GM23248 (cell line): ENCODE measurements at regions not wholly inside any gene's neighbourhood (a gene's known extent, or its start where the extent isn't known, plus 50 kb on each side); places are given as distances from the start of the nearest gene placed in this dataset.
"Not testable (repeated sequence)": the region's sequence is repeated elsewhere in the genome, so short reads cannot be mapped to it uniquely, and the experiment has no call there.

ENCODE experiments used
- DNase-seq: peaks from one replicate; pipeline ENCODE4 v3.0.0-alpha.2; 2015
- H2AFZ ChIP-seq: fragments of 200-600 bp; sonication (generic); 2 replicates; pipeline ENCODE4 v1.6.1; 2016; ENCODE audit warnings: antibody characterized with exemption
- H3F3A ChIP-seq: fragments of 200-600 bp; sonication (generic); 2 replicates; pipeline ENCODE4 v1.6.1; 2016; ENCODE audit warnings: mild to moderate bottlenecking, antibody characterized with exemption, mixed run types; ENCODE audit not compliant: insufficient read depth
- H3K27ac ChIP-seq: fragments of 200-600 bp; sonication (generic); 2 replicates; pipeline ENCODE4 v1.5.1; 2016; ENCODE audit warnings: mild to moderate bottlenecking
- H3K27me3 ChIP-seq: fragments of 200-600 bp; sonication (generic); replicated peaks from 2 replicates; pipeline ENCODE4 v1.6.1; 2016; ENCODE audit warnings: mild to moderate bottlenecking; ENCODE audit not compliant: insufficient read depth
- H3K36me3 ChIP-seq: fragments of 200-600 bp; sonication (generic); 2 replicates; pipeline ENCODE4 v1.6.1; 2016; ENCODE audit warnings: low read depth, mild to moderate bottlenecking
- H3K4me1 ChIP-seq: fragments of 200-600 bp; sonication (generic); 2 replicates; pipeline ENCODE4 v1.6.1; 2016; ENCODE audit warnings: mild to moderate bottlenecking; ENCODE audit not compliant: insufficient read depth
- H3K4me2 ChIP-seq: fragments of 200-600 bp; sonication (generic); one replicate; pipeline ENCODE4 v1.6.1; 2016; ENCODE audit warnings: mild to moderate bottlenecking; ENCODE audit not compliant: unreplicated experiment
- H3K4me3 ChIP-seq: fragments of 200-600 bp; sonication (generic); 2 replicates; pipeline ENCODE4 v1.5.1; 2016; ENCODE audit warnings: mild to moderate bottlenecking
- H3K79me2 ChIP-seq: fragments of 200-600 bp; sonication (generic); 2 replicates; pipeline ENCODE4 v1.6.1; 2016; ENCODE audit warnings: mild to moderate bottlenecking; ENCODE audit not compliant: insufficient read depth
- H3K9ac ChIP-seq: fragments of 200-600 bp; sonication (generic); 2 replicates; pipeline ENCODE4 v1.6.1; 2016; ENCODE audit warnings: mild to moderate bottlenecking
- H3K9me2 ChIP-seq: fragments of 200-600 bp; sonication (generic); 2 replicates; pipeline ENCODE4 v1.6.1; 2016; ENCODE audit warnings: mixed run types, mild to moderate bottlenecking, moderate library complexity; ENCODE audit not compliant: insufficient read depth
- H3K9me3 ChIP-seq: fragments of 200-600 bp; sonication (generic); one replicate; pipeline ENCODE4 v1.6.1; 2017; ENCODE audit warnings: low read depth
- H4K20me1 ChIP-seq: fragments of 200-600 bp; sonication (generic); 2 replicates; pipeline ENCODE4 v1.6.0; 2016; ENCODE audit not compliant: insufficient read depth
- EZH2 ChIP-seq: fragments of 200-600 bp; sonication (generic); IDR thresholded peaks from 2 replicates; pipeline ENCODE4 v1.6.1; 2018; ENCODE audit warnings: antibody characterized with exemption, mild to moderate bottlenecking; ENCODE audit not compliant: insufficient read depth, poor library complexity, severe bottlenecking
- EZH2phosphoT487 ChIP-seq: fragments of 200-600 bp; sonication (generic); IDR thresholded peaks from 2 replicates; pipeline ENCODE4 v1.6.1; 2018; ENCODE audit warnings: antibody characterized with exemption, moderate library complexity, mild to moderate bottlenecking, low read depth; ENCODE audit not compliant: insufficient read depth
- WGBS, 2 experiments: methylation state at CpG; one replicate each; pipeline ENCODE4 v1.1.6; 2015 to 2017; ENCODE audit warnings: low lambda C conversion rate in 2 of 2, low coverage in 1 of 2; ENCODE audit errors: missing lambda C conversion rate in 2 of 2; 5-methylcytosine and 5-hydroxymethylcytosine counted together
- in situ Hi-C: fragments of 300-500 bp; cut with MboI; formaldehyde crosslinking; loops from 2 replicates; pipeline ENCODE4 v1.15.0; 2020

- H3K4me3 ChIP-seq: no peak overlapping the region
- H3F3A ChIP-seq: no peaks in the 10 kb centered on the region
- H3K79me2 ChIP-seq: no peaks in the 10 kb centered on the region
- no peaks in the 10 kb centered on the region for H3K4me1 ChIP-seq
- 71 to 78% methylated on average over 4 of the region's 4 CpGs for WGBS, 2 experiments
- H3K9ac ChIP-seq: no peak overlapping the region
- no peaks in the 10 kb centered on the region for H3K9me3 ChIP-seq
- DNase-seq: no peak
- no peaks in the 10 kb centered on the region for H3K27me3 ChIP-seq
- H3K4me2 ChIP-seq: no peak overlapping the region
- H3K9me2 ChIP-seq: no peaks in the 10 kb centered on the region
- no peak overlapping the region for H3K27ac ChIP-seq
- no peak for TF ChIP-seq EZH2
- no peak for TF ChIP-seq EZH2phosphoT487
- H3K36me3 ChIP-seq: no peaks in the 10 kb centered on the region
- H2AFZ ChIP-seq: no peak overlapping the region
- no peaks in the 10 kb centered on the region for H4K20me1 ChIP-seq
- in situ Hi-C loops: no loop called here
Measured at GRCh38 chr2:47728551-47728950, 54.4 kb upstream of the MSH6 start.

- H2AFZ ChIP-seq: no peak overlapping the region
- H3K4me3 ChIP-seq: no peak overlapping the region
- no peak overlapping the region for H3K4me2 ChIP-seq
- 52 to 59% methylated on average over 3 of the region's 3 CpGs for WGBS, 2 experiments
- H3K27me3 ChIP-seq: no peaks in the 10 kb centered on the region
- in situ Hi-C loops: no loop called here
- no peak overlapping the region for H3K9ac ChIP-seq
- H4K20me1 ChIP-seq: no peaks in the 10 kb centered on the region
- DNase-seq: no peak
- H3K27ac ChIP-seq: no peak overlapping the region
- no peaks in the 10 kb centered on the region for H3F3A ChIP-seq
- TF ChIP-seq EZH2: no peak
- TF ChIP-seq EZH2phosphoT487: no peak
- H3K36me3 ChIP-seq: no peaks in the 10 kb centered on the region
- H3K79me2 ChIP-seq: no peaks in the 10 kb centered on the region
- no peaks in the 10 kb centered on the region for H3K4me1 ChIP-seq
- H3K9me3 ChIP-seq: no peaks in the 10 kb centered on the region
- H3K9me2 ChIP-seq: no peaks in the 10 kb centered on the region
Measured at GRCh38 chr2:47727956-47728355, 55.0 kb upstream of the MSH6 start.

- in situ Hi-C loops, H3K9ac ChIP-seq, H3F3A ChIP-seq, H2AFZ ChIP-seq, H3K4me3 ChIP-seq, H3K9me3 ChIP-seq, H3K9me2 ChIP-seq, H3K4me2 ChIP-seq, DNase-seq, H3K27ac ChIP-seq, H3K4me1 ChIP-seq, H3K79me2 ChIP-seq, H3K27me3 ChIP-seq, H3K36me3 ChIP-seq, H4K20me1 ChIP-seq: not testable (repeated sequence)
- WGBS, 2 experiments: 63 to 84% methylated on average over 1 of the region's 1 CpG
Measured at GRCh38 chr2:47726978-47727377, 56.0 kb upstream of the MSH6 start.

GRCh38 chr2:47725808-47726207, 57.1 kb upstream of the MSH6 start:
- TF ChIP-seq EZH2phosphoT487 (no peak), EZH2 (no peak)
- in situ Hi-C loops: no loop called here
- Histone ChIP-seq H3K9ac (no peak overlapping the region), H3K4me3 (no peak overlapping the region), H3K36me3 (no peaks in the 10 kb centered on the region), H3K9me3 (no peaks in the 10 kb centered on the region), H2AFZ (no peak overlapping the region), H3K27ac (no peak overlapping the region), H3K4me1 (no peaks in the 10 kb centered on the region), H3F3A (no peaks in the 10 kb centered on the region), H3K9me2 (no peaks in the 10 kb centered on the region), H3K4me2 (no peak overlapping the region), H4K20me1 (no peaks in the 10 kb centered on the region), H3K79me2 (no peaks in the 10 kb centered on the region), H3K27me3 (no peaks in the 10 kb centered on the region)
- 89 to 94% methylated on average over 2 of the region's 2 CpGs for WGBS, 2 experiments
- DNase-seq: no peak

GRCh38 chr2:47724221-47724981, 58.5 kb upstream of the MSH6 start:
- Histone ChIP-seq H3F3A (no peaks in the 10 kb centered on the region), H3K4me3 (no peak overlapping the region), H3K9me2 (no peaks in the 10 kb centered on the region), H3K9ac (no peak overlapping the region), H3K27me3 (no peaks in the 10 kb centered on the region), H3K36me3 (no peaks in the 10 kb centered on the region), H3K27ac (no peak overlapping the region), H3K79me2 (no peaks in the 10 kb centered on the region), H2AFZ (no peak overlapping the region), H4K20me1 (no peaks in the 10 kb centered on the region), H3K4me1 (no peaks in the 10 kb centered on the region), H3K4me2 (no peak overlapping the region), H3K9me3 (no peaks in the 10 kb centered on the region)
- WGBS, 2 experiments: 64 to 67% methylated on average over 9 of the region's 9 CpGs
- in situ Hi-C loops: no loop called here
- DNase-seq: peak; percentile 18
- no peak for TF ChIP-seq EZH2
- TF ChIP-seq EZH2phosphoT487: no peak
